ENCODE measurements at regions not wholly inside any gene's neighbourhood (a gene's known extent, or its start where the extent isn't known, plus 50 kb on each side); places are given as distances from the start of the nearest gene placed in this dataset.

DNA sequence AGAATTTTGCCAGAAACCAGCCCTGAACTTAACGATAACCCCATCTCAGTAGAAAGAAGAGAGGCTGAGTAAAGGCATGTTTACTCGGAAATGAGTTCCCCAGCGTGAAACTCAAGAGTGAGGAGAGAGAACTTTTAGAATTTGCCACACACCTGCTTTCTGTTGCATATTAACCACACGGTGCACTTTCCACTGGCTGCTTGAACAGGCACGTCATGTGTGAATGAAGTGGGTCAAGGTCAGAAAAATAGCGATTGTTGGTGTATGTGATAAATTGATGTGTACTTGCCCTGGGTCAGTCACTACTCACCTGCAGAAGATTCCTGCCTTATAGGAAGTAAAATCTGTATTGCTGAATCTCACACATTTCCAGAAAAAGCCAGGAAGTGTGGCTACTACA lies 395.7 kb downstream of the TRIML1 start:
- POLR2A ChIA-PET (ENCODE audit: unreplicated experiment), result no interaction called here
- no TSS peak for BruUV-seq (replicated peaks)
- in situ Hi-C loops (cut with MboI; ENCODE audit: low sequenced_read_pairs), result no loop called here

More for the DNA sequence above, 395.7 kb downstream of the TRIML1 start:
- no peak overlapping the region for H2BK15ac ChIP-seq (ENCODE audit: low read depth, low read length)
- no peak overlapping the region for H2AK9ac ChIP-seq (replicated peaks; ENCODE audit: low read depth, low read length, poor library complexity)
- no peak overlapping the region for H2AK5ac ChIP-seq (ENCODE audit: low read depth, low read length)
- H3K79me1 ChIP-seq (ENCODE audit: low read depth in 1 of 2, low read length in 2 of 2), result no peaks in the 10 kb centered on the region
- H4K20me1 ChIP-seq (ENCODE audit: insufficient read depth, low read length), result no peaks in the 10 kb centered on the region
- TF ChIP-seq BHLHE40 (IDR thresholded peaks at IDR 0.05; ENCODE audit: low read depth, low read length) (no peak), RFX5 (IDR thresholded peaks at IDR 0.05; ENCODE audit: low read depth, low read length) (no peak), CHD1 (IDR thresholded peaks at IDR 0.05; ENCODE audit: low read depth, low read length) (no peak), NFE2L2 (IDR thresholded peaks at IDR 0.05; ENCODE audit: low read depth, low read length) (no peak), FOS (IDR thresholded peaks at IDR 0.05; ENCODE audit: low read depth, low read length) (no peak), POLR2A (IDR thresholded peaks at IDR 0.05; ENCODE audit: low read depth, low read length) (no peak), SMC3 (IDR thresholded peaks at IDR 0.05; ENCODE audit: low read depth, low read length) (no peak), MAZ (IDR thresholded peaks at IDR 0.05; ENCODE audit: borderline replicate concordance, low read depth, low read length) (no peak), MAFK (IDR thresholded peaks at IDR 0.05; ENCODE audit: low read depth, low read length) (no peak)
- TF ChIP-seq, protein P1, sequence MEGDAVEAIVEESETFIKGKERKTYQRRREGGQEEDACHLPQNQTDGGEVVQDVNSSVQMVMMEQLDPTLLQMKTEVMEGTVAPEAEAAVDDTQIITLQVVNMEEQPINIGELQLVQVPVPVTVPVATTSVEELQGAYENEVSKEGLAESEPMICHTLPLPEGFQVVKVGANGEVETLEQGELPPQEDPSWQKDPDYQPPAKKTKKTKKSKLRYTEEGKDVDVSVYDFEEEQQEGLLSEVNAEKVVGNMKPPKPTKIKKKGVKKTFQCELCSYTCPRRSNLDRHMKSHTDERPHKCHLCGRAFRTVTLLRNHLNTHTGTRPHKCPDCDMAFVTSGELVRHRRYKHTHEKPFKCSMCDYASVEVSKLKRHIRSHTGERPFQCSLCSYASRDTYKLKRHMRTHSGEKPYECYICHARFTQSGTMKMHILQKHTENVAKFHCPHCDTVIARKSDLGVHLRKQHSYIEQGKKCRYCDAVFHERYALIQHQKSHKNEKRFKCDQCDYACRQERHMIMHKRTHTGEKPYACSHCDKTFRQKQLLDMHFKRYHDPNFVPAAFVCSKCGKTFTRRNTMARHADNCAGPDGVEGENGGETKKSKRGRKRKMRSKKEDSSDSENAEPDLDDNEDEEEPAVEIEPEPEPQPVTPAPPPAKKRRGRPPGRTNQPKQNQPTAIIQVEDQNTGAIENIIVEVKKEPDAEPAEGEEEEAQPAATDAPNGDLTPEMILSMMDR (conservative IDR thresholded peaks at IDR 0.05; ENCODE audit: low read depth, low read length), result no peak
- TF ChIP-seq, protein P2, sequence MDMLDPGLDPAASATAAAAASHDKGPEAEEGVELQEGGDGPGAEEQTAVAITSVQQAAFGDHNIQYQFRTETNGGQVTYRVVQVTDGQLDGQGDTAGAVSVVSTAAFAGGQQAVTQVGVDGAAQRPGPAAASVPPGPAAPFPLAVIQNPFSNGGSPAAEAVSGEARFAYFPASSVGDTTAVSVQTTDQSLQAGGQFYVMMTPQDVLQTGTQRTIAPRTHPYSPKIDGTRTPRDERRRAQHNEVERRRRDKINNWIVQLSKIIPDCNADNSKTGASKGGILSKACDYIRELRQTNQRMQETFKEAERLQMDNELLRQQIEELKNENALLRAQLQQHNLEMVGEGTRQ (IDR thresholded peaks at IDR 0.05; ENCODE audit: low read depth, low read length), result no peak
- WGBS, 2 experiments (ENCODE audit: extremely low coverage in 2 of 2, insufficient read length in 1 of 2), result no CpG with 5 or more reads among the region's 6 CpGs
- no peaks in the 10 kb centered on the region for H3K27me3 ChIP-seq (ENCODE audit: control insufficient read depth, insufficient read depth, low read length)
- intact Hi-C loops (cut with micrococcal nuclease) (no loop called here), dilution Hi-C loops (cut with HindIII; ENCODE audit: low sequenced_read_pairs, unreplicated experiment) (no loop called here)
- no peak for DNase-seq
- no peak overlapping the region for H3K27ac ChIP-seq (ENCODE audit: insufficient read depth, low read length)
- no peak overlapping the region for H4K5ac ChIP-seq (ENCODE audit: low read depth, low read length)
- peaks cover 2% of the 10 kb centered on the region; the same call in 1 of the 2 replicates for H3K9me3 ChIP-seq (ENCODE audit: control insufficient read depth, insufficient read depth, low read length)
- no peaks in the 10 kb centered on the region for H3K9me1 ChIP-seq (ENCODE audit: insufficient read depth, low read length)
- H2AFZ ChIP-seq (replicated peaks; ENCODE audit: low read length, poor library complexity), result no peak overlapping the region
- H3K18ac ChIP-seq (ENCODE audit: low read depth, low read length), result no peak overlapping the region
- H2BK5ac ChIP-seq (ENCODE audit: low read depth, low read length, poor library complexity, severe bottlenecking), result no peak overlapping the region
- no peak overlapping the region for H2BK20ac ChIP-seq (ENCODE audit: low read depth, low read length)
- CTCF ChIA-PET, result no interaction called here
- H2BK120ac ChIP-seq (ENCODE audit: low read depth, low read length), result no peak overlapping the region
- H3K9ac ChIP-seq (ENCODE audit: low read depth, low read length), result no peak overlapping the region
- no peak overlapping the region for H3K56ac ChIP-seq (ENCODE audit: extremely low read depth, insufficient read depth, low read length)
- H3K14ac ChIP-seq (replicated peaks; ENCODE audit: low read depth, low read length), result no peak overlapping the region
- H3K23ac ChIP-seq (ENCODE audit: low read depth, low read length), result no peak overlapping the region
- no peaks in the 10 kb centered on the region for H3K4me1 ChIP-seq (ENCODE audit: control insufficient read depth, insufficient read depth, low read length)
- no peak overlapping the region for H4K91ac ChIP-seq (ENCODE audit: insufficient read depth, low read depth, low read length)
- no peak for ATAC-seq (ENCODE audit: low read depth)
- H3K4me2 ChIP-seq (ENCODE audit: low read depth, low read length), result no peak overlapping the region
- no peaks in the 10 kb centered on the region for H3K36me3 ChIP-seq (ENCODE audit: control insufficient read depth, insufficient read depth, low read length)
- no peak overlapping the region for H4K8ac ChIP-seq (ENCODE audit: low read depth in 2 of 2, low read length in 2 of 2)
- H3K4me3 ChIP-seq (ENCODE audit: insufficient read depth, low read depth, low read length), result no peak overlapping the region
- no peak overlapping the region for H3K4ac ChIP-seq (ENCODE audit: low read depth, low read length)

Measured in IMR-90 (cell line).